Subcutaneous abdominal adipose tissue (tissue), 5 donors: ENCODE measurements at regions not wholly inside any gene's neighbourhood (a gene's known extent, or its start where the extent isn't known, plus 50 kb on each side); places are given as distances from the start of the nearest gene placed in this dataset.

Experiments used
- H3K27ac ChIP-seq: one replicate; pipeline ENCODE4 v1.7.0; 2013; ENCODE audit warnings: low read depth, mild to moderate bottlenecking, inconsistent platforms, low read length, moderate library complexity
- H3K27me3 ChIP-seq, 5 donors: one replicate each; pipeline ENCODE4 v1.7.0; 2013; ENCODE audit warnings: low read length in 5 of 5, inconsistent platforms in 1 of 5; ENCODE audit not compliant: control insufficient read depth in 5 of 5, insufficient read depth in 4 of 5
- H3K36me3 ChIP-seq, 5 donors: one replicate each; pipeline ENCODE4 v1.7.0; 2013; ENCODE audit warnings: low read length in 5 of 5; ENCODE audit not compliant: control insufficient read depth in 5 of 5, insufficient read depth in 5 of 5
- H3K4me1 ChIP-seq, 5 donors: one replicate each; pipeline ENCODE4 v1.7.0; 2013; ENCODE audit warnings: low read length in 5 of 5, mild to moderate bottlenecking in 3 of 5, moderate library complexity in 1 of 5; ENCODE audit not compliant: control insufficient read depth in 5 of 5, insufficient read depth in 5 of 5
- H3K4me3 ChIP-seq, 5 donors: one replicate each; pipeline ENCODE4 v1.7.0; 2013; ENCODE audit warnings: low read length in 5 of 5, low read depth in 1 of 5
- H3K9ac ChIP-seq, 5 donors: one replicate each; pipeline ENCODE4 v1.7.0; 2013; ENCODE audit warnings: low read length in 5 of 5, mild to moderate bottlenecking in 4 of 5, moderate library complexity in 3 of 5
- H3K9me3 ChIP-seq, 5 donors: one replicate each; pipeline ENCODE4 v1.7.0; 2013; ENCODE audit warnings: low read length in 5 of 5; ENCODE audit not compliant: control insufficient read depth in 5 of 5
- donor health status: healthy.
- donor health status: healthy.
- donor health status: healthy.
- donor health status: healthy.
- donor health status: healthy.

DNA sequence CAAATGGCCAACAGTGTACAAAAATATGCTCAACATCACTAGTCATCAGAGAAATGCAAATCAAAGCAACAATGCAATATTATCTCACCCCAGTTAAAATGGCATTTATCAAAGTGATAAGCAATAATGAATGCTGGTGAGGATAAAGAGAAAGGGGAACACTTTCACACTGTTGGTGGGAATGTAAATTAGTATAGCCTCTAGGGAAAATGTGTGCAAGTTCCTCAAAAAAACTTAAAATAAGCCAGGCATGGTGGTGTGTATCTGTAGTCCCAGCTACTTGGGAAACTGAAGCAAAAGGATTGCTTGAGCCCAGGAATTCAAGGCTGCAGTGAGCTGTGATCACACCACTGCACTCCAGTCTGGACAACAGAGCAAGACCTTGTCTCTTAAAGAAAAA is 572.1 kb downstream of the NLGN4X start:
- Histone ChIP-seq H3K27me3 (peaks cover 0 to 3% (median 0%) of the 10 kb centered on the region in 5 donors), H3K4me3 (no peak overlapping the region), H3K4me1 (no peaks in the 10 kb centered on the region), H3K27ac (no peak overlapping the region), H3K36me3 (no peaks in the 10 kb centered on the region), H3K9ac (no peak overlapping the region), H3K9me3 (peaks cover 0 to 8% (median 4%) of the 10 kb centered on the region in 5 donors)

DNA sequence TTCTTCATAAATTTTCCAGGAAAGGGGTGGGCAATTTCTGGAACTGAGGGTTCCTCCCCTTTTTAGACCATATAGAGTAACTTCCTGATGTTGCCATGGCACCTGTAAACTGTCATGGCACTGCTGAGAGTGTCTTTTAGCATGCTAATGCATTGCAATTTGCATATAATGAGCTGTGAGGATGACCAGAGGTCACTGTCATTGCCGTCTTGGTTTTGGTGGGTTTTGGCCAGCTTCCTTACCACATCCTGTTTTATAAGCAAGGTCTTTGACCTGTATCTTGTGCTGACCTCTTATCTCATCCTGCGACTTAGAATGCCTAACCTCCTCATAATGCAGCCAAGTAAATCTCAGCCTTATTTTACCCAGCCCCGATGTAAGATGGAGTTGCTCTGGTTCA is 577.8 kb downstream of the NLGN4X start:
- Histone ChIP-seq H3K4me1 (no peaks in the 10 kb centered on the region), H3K27me3 (peaks cover 0 to 3% (median 0%) of the 10 kb centered on the region in 5 donors), H3K27ac (no peak overlapping the region), H3K9me3 (peaks cover 0 to 8% (median 4%) of the 10 kb centered on the region in 5 donors), H3K36me3 (no peaks in the 10 kb centered on the region), H3K4me3 (no peak overlapping the region), H3K9ac (no peak overlapping the region)

DNA sequence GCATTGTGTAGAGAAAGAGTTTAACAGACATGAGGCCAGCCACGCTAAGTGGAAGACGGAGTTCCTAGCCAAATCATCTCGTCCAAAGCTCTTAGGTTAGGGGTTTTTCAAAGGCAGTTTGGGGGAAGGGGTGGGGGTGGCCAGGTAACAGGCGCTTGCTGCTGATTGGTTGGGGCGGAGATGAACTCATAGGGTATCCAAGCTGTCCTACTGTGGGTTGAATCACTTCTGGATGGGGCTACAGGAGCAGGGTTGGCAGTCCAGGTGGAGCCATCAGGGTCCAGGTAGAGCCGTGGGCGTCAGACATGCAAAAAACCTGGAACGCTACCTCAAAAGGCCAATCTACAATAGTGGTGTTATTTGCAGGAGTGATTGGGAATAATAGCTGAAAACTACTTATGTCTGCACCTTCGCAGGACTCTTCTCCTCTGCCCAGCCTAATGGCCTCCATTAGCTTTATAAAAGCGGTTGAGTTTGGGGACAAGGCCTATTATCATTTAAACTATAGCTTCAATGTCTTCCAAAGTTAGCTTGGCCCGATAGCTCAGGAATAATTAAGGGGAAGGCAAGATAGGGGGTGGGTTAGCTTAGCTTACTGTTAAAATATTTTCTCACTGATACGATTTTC is 579.6 kb downstream of the NLGN4X start:
- Histone ChIP-seq H3K9me3 (peaks cover 0 to under 1% (median 0%) of the 10 kb centered on the region in 5 donors), H3K4me3 (no peak overlapping the region), H3K4me1 (no peaks in the 10 kb centered on the region), H3K9ac (no peak overlapping the region), H3K36me3 (no peaks in the 10 kb centered on the region), H3K27me3 (no peaks in the 10 kb centered on the region), H3K27ac (no peak overlapping the region)

DNA sequence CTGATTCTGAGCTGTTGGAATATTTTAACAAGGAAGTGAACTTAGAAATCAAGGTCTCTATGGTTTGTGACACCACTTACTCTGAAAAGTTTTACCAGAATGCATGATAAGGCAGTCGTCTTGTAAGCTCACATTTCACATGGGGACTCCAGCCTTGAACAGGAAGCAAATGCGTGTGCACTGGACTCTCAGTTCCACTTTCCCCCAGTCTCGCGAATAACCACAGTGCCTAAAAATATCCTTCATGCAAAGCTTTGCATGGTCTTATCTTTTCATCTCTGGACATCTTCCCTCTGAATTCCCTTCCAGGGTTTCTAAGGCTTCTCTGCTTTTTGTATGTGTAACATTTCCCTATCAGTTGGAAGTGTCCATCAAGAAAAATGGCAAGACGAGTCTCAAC is 581.8 kb downstream of the NLGN4X start:
- H3K36me3 ChIP-seq, result no peaks in the 10 kb centered on the region
- H3K9me3 ChIP-seq, result peaks cover 0 to 3% (median 0%) of the 10 kb centered on the region in 5 donors
- no peak overlapping the region for H3K27ac ChIP-seq
- no peak overlapping the region for H3K9ac ChIP-seq
- no peaks in the 10 kb centered on the region for H3K4me1 ChIP-seq
- H3K4me3 ChIP-seq, result no peak overlapping the region
- H3K27me3 ChIP-seq, result no peaks in the 10 kb centered on the region

DNA sequence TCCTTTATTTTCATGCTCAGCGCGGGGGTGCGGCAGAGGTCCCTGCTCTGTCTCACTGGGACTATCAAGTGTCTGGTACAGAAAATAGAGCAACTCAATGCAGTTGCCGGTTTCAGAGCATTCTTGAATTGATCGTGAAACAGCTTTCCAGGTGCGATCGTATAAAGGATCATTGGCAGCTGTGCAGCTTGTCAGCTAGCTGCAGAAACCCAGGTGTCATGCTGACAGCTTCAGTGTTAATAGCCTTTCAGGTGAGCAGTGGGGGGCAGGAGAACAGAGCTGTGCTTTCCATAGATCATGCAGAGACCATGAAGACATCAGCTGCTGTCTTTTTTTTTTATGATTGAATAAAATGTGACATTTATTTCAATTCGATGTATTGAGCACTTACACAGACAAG is 583.9 kb downstream of the NLGN4X start:
- no peak overlapping the region for H3K27ac ChIP-seq

DNA sequence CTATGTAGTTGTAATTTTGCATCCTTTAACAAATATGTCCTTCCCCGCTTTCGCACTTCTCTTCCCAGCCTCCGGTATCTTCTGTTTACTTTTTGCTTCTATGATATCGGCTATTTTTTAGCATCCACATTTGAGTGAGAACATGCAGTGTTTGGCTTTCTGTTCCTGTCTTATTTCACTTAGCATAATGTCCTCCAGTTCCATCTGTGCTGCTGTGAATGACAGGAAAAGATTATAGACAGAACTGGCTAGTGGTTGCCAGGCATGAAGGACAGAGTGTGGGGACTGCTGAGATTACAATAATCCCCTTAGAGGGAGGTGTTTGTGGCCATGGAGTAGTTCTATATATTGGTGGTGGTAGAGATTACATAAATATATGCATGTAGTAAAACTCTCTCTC is 588.6 kb downstream of the NLGN4X start:
- Histone ChIP-seq H3K36me3 (no peaks in the 10 kb centered on the region), H3K9me3 (peaks cover 0 to 3% (median 0%) of the 10 kb centered on the region in 5 donors), H3K27ac (no peak overlapping the region), H3K27me3 (no peaks in the 10 kb centered on the region), H3K4me3 (no peak overlapping the region), H3K9ac (no peak overlapping the region), H3K4me1 (no peaks in the 10 kb centered on the region)

More for the DNA sequence above, 583.9 kb downstream of the NLGN4X start:
- H3K27me3 ChIP-seq, result no peaks in the 10 kb centered on the region
- H3K4me1 ChIP-seq, result no peaks in the 10 kb centered on the region
- H3K36me3 ChIP-seq, result no peaks in the 10 kb centered on the region
- H3K9me3 ChIP-seq, result peaks cover 0 to 3% (median 0%) of the 10 kb centered on the region in 5 donors
- H3K9ac ChIP-seq, result no peak overlapping the region
- no peak overlapping the region for H3K4me3 ChIP-seq

DNA sequence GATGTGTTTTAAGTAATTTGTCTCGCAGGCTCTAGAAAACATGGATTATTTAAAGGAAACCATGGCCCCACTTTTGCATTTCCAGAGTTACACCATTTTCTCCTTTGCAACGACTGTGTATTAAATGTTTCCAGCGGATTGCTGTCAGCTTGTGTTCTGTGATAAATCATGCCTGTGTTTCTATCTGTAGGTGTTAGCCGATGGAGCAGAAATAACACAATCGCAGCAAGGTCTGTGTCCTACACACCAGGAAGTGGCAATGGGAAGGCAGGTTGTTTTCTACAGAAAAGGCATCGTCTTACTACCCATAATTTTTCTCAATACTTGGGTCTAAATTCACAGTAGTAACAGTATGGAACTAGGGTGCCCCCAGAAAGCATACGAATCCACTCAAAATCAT is 590.1 kb downstream of the NLGN4X start:
- Histone ChIP-seq H3K27me3 (no peaks in the 10 kb centered on the region), H3K4me3 (no peak overlapping the region), H3K27ac (no peak overlapping the region), H3K36me3 (no peaks in the 10 kb centered on the region), H3K9me3 (peaks cover 0 to 3% (median 0%) of the 10 kb centered on the region in 5 donors), H3K4me1 (no peaks in the 10 kb centered on the region), H3K9ac (no peak overlapping the region)

DNA sequence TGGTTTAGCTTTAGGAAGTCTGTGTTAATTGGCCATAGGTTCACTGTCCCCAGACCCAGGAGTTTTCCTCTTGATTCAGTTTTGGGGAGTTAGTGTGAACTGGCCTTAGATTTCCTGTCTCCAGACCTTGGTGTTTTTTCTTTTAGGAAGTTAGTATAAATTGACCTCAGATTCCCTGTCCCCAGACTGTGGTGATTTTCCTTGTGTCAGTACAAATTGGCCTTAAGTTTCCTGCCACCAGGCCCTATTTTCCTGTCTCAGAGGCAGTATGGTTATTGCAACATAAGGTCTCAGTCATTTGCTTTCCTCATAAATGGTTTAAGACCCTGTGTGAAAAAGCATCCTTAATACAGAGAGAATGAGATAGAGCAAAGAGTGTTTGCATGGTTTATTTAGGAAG is 595.8 kb downstream of the NLGN4X start:
- H3K27me3 ChIP-seq, result no peaks in the 10 kb centered on the region
- no peak overlapping the region for H3K4me3 ChIP-seq
- H3K9me3 ChIP-seq, result peaks cover 0 to 2% (median 0%) of the 10 kb centered on the region in 5 donors
- H3K9ac ChIP-seq, result no peak overlapping the region
- H3K27ac ChIP-seq, result no peak overlapping the region
- H3K4me1 ChIP-seq, result no peaks in the 10 kb centered on the region
- no peaks in the 10 kb centered on the region for H3K36me3 ChIP-seq

DNA sequence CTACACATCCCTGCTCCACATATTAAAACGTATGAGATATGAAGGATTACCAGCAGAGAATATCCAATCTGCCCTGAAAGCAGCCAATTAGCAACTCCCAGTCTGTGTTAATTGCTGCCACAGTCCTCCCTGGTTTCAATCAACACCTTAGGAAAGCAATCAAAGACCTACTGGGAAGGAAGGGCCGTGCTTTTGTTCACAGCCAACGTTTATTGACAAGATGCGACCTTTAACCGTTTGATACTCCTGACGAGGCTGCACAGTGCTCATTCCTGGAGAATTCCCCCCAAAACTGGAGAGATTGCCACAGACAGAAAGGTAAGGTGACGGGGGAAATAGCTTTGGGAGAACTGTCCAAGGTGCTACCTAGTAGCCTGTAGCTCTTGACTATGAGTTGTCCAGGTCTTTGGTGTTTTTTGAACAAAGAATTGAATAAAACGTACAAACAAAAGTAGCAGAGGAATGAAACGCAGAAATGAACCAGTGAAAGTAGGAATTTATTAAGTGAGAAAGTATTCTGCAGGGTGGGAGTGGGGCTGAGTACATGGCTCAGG is 596.5 kb downstream of the NLGN4X start:
- no peak overlapping the region for H3K27ac ChIP-seq
- no peaks in the 10 kb centered on the region for H3K27me3 ChIP-seq
- peaks cover 0 to 2% (median 0%) of the 10 kb centered on the region in 5 donors for H3K9me3 ChIP-seq
- no peak overlapping the region for H3K4me3 ChIP-seq
- no peak overlapping the region for H3K9ac ChIP-seq
- H3K4me1 ChIP-seq, result no peaks in the 10 kb centered on the region
- no peaks in the 10 kb centered on the region for H3K36me3 ChIP-seq

DNA sequence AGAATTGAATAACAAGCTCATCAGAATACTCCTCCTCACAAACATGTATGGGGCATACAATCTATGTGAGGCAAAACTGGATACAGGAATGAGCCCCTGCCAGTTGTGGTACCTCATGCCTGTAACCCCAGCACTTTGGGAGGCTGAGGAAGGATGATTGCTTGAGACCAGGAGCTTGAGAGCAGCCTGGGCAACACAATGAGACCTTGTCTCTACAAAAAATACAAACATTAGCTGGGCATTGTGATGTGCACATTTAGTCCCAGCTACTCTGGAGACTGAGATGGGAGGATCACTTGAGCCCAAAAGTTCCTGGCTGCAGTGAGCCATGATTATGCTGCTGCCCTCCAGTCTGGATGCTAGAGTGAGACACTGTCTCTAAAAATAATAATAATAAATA is 611.0 kb downstream of the NLGN4X start:
- Histone ChIP-seq H3K36me3 (no peaks in the 10 kb centered on the region), H3K27ac (no peak overlapping the region), H3K4me3 (no peak overlapping the region), H3K9ac (no peak overlapping the region), H3K27me3 (peaks cover 0 to 3% (median 0%) of the 10 kb centered on the region in 5 donors), H3K4me1 (no peaks in the 10 kb centered on the region), H3K9me3 (peaks cover 0 to 2% (median 0%) of the 10 kb centered on the region in 5 donors)
